Cardiac septum (tissue), 1 donor: ENCODE measurements at regions not wholly inside any gene's neighbourhood (a gene's known extent, or its start where the extent isn't known, plus 50 kb on each side); places are given as distances from the start of the nearest gene placed in this dataset.
"Not testable (repeated sequence)": the region's sequence is repeated elsewhere in the genome, so short reads cannot be mapped to it uniquely, and the experiment has no call there.

Source experiments
- DNase-seq: peaks from one replicate; pipeline ENCODE4 v3.0.0-alpha.2; 2020; ENCODE audit warnings: low spot score
- intact Hi-C: fragments of 100-400 bp; cut with DNase I; formaldehyde crosslinking; loops from one replicate; pipeline ENCODE4 v1.14.0; 2022
- donor health status: DM: no; HTN: no; CAD: no.

- intact Hi-C loops, result no loop called here
- DNase-seq, result no peak
Measured at GRCh38 chr6:15938107-15938506, 190.8 kb upstream of the MYLIP start.

- no peak for DNase-seq
- intact Hi-C loops, result no loop called here
Measured at GRCh38 chr6:15937602-15938001, 191.3 kb upstream of the MYLIP start.

GRCh38 chr6:15936503-15936902 is 192.4 kb upstream of the MYLIP start:
- intact Hi-C loops, result no loop called here
- no peak for DNase-seq

- intact Hi-C loops, result no loop called here
Measured at GRCh38 chr6:15935661-15936060, 193.2 kb upstream of the MYLIP start.

GRCh38 chr6:15931697-15932096 is 197.2 kb upstream of the MYLIP start:
- intact Hi-C loops, DNase-seq: not testable (repeated sequence)

More at GRCh38 chr6:15935661-15936060, 193.2 kb upstream of the MYLIP start:
- DNase-seq, result no peak

- intact Hi-C loops, result no loop called here
- DNase-seq, result no peak
Measured at GRCh38 chr6:15930207-15930606, 198.7 kb upstream of the MYLIP start.

- intact Hi-C loops, result no loop called here
Measured at GRCh38 chr6:15929685-15930084, 199.2 kb upstream of the MYLIP start.

GRCh38 chr6:15927531-15928225 is 201.2 kb upstream of the MYLIP start:
- DNase-seq, result no peak
- intact Hi-C loops, result no loop called here

More at GRCh38 chr6:15929685-15930084, 199.2 kb upstream of the MYLIP start:
- DNase-seq, result no peak

- DNase-seq, result no peak
- intact Hi-C loops, result no loop called here
Measured at GRCh38 chr6:15926256-15926655, 202.6 kb upstream of the MYLIP start.

GRCh38 chr6:15924893-15925292 is 204.0 kb upstream of the MYLIP start:
- intact Hi-C loops, result no loop called here
- no peak for DNase-seq

GRCh38 chr6:15922510-15923250 is 206.2 kb upstream of the MYLIP start:
- intact Hi-C loops, result no loop called here
- DNase-seq, result no peak

GRCh38 chr6:15921243-15921642 is 207.6 kb upstream of the MYLIP start:
- DNase-seq, result no peak
- intact Hi-C loops, result no loop called here

GRCh38 chr6:15916581-15916980 is 212.3 kb upstream of the MYLIP start:
- DNase-seq, result no peak
- intact Hi-C loops, result no loop called here

GRCh38 chr6:15915508-15916178 is 213.2 kb upstream of the MYLIP start:
- DNase-seq, result no peak
- intact Hi-C loops, result no loop called here

- intact Hi-C loops, result no loop called here
- DNase-seq, result no peak
Measured at GRCh38 chr6:15914553-15914952, 214.3 kb upstream of the MYLIP start.

GRCh38 chr6:15913573-15913972 is 215.3 kb upstream of the MYLIP start:
- DNase-seq, result no peak
- intact Hi-C loops, result no loop called here

GRCh38 chr6:15912505-15913400 is 216.1 kb upstream of the MYLIP start:
- DNase-seq, result no peak
- intact Hi-C loops, result no loop called here

- DNase-seq, result no peak
- intact Hi-C loops, result no loop called here
Measured at GRCh38 chr6:15911753-15912504, 217.0 kb upstream of the MYLIP start.
